Neural cell (in vitro differentiated cells): ENCODE measurements at regions not wholly inside any gene's neighbourhood (a gene's known extent, or its start where the extent isn't known, plus 50 kb on each side); places are given as distances from the start of the nearest gene placed in this dataset.

Experiments used
- CTCF ChIP-seq: fragments of 450-650 bp; IDR thresholded peaks from 2 replicates; pipeline ENCODE4 v1.5.1; 2014; ENCODE audit warnings: antibody characterized with exemption, mild to moderate bottlenecking, moderate library complexity; ENCODE audit not compliant: poor library complexity, severe bottlenecking
- EP300 ChIP-seq: fragments of 450-650 bp; conservative IDR thresholded peaks from 2 replicates; pipeline ENCODE4 v1.6.1; 2014; ENCODE audit warnings: antibody characterized with exemption, mild to moderate bottlenecking, moderate library complexity; ENCODE audit not compliant: poor library complexity, severe bottlenecking

GRCh38 chr18:71597219-71597618, 946.9 kb downstream of the CBLN2 start:
- TF ChIP-seq CTCF (no peak), EP300 (no peak)
